B cell (primary cell): ENCODE measurements at regions not wholly inside any gene's neighbourhood (a gene's known extent, or its start where the extent isn't known, plus 50 kb on each side); places are given as distances from the start of the nearest gene placed in this dataset.

Source experiments
- EZH2 ChIP-seq: IDR thresholded peaks from 2 replicates; pipeline ENCODE4 v1.6.1; 2012; ENCODE audit warnings: borderline replicate concordance, low read depth, mild to moderate bottlenecking, moderate library complexity, low read length; ENCODE audit not compliant: insufficient read depth, poor library complexity, severe bottlenecking
- TF ChIP-seq, protein P1 (sequence below): fragments of 200-600 bp; IDR thresholded peaks from one replicate; pipeline ENCODE4 v1.8.0; 2022; ENCODE audit warnings: antibody characterized with exemption, mild to moderate bottlenecking

DNA sequence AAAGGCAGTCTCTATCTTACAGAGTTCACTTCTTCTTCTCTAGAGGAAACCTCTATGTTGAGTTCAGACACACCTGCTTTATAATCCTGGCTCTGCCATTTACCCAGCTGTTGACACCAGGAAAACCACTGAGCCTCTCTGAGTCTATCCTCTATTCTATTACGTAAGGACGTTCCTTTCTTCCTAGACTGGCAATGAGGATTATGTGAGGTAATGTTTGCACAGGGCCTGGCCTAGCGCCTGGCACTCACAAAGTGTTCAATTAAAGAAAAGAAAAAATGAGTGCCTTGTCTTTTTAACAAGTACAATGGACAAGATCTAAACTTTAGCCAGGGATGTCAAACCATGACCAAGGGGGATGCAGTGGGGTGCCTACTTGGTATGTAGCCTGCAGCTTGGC lies 641.9 kb upstream of the TBX3 start:
- TF ChIP-seq EZH2 = no peak
- TF ChIP-seq, protein P1, sequence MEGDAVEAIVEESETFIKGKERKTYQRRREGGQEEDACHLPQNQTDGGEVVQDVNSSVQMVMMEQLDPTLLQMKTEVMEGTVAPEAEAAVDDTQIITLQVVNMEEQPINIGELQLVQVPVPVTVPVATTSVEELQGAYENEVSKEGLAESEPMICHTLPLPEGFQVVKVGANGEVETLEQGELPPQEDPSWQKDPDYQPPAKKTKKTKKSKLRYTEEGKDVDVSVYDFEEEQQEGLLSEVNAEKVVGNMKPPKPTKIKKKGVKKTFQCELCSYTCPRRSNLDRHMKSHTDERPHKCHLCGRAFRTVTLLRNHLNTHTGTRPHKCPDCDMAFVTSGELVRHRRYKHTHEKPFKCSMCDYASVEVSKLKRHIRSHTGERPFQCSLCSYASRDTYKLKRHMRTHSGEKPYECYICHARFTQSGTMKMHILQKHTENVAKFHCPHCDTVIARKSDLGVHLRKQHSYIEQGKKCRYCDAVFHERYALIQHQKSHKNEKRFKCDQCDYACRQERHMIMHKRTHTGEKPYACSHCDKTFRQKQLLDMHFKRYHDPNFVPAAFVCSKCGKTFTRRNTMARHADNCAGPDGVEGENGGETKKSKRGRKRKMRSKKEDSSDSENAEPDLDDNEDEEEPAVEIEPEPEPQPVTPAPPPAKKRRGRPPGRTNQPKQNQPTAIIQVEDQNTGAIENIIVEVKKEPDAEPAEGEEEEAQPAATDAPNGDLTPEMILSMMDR = no peak
